CD4-positive, alpha-beta T cell treated with Interleukin-15 for 4 hours (primary cell): ENCODE measurements at regions not wholly inside any gene's neighbourhood (a gene's known extent, or its start where the extent isn't known, plus 50 kb on each side); places are given as distances from the start of the nearest gene placed in this dataset.
A peak's percentile ranks its signal among the peaks of the same experiment; 100 is the strongest.
"Not testable (repeated sequence)": the region's sequence is repeated elsewhere in the genome, so short reads cannot be mapped to it uniquely, and the experiment has no call there.

Source experiments
- DNase-seq: peaks from one replicate; pipeline ENCODE4 v3.0.0-alpha.2; 2020; ENCODE audit warnings: low spot score

DNA sequence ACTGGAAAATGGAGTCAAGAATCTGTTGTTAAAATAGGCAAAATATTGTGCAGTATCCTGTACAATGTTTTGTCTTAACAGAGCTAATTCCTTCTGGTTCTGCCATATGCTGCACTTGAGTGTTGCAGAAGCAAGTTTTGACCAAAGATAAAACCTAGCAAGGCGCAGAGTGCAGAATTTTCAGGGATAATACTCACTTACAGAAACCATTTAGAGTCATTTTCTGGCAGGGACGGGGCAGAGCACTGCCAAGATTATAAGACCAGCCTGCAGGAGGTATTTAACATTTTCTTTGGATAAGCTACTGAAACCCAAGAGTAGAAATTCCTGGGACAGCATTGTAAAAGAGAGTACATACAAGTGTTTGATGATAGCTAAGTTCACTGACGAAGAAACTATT, 159.5 kb upstream of the EDNRB start:
- no peak for DNase-seq

DNA sequence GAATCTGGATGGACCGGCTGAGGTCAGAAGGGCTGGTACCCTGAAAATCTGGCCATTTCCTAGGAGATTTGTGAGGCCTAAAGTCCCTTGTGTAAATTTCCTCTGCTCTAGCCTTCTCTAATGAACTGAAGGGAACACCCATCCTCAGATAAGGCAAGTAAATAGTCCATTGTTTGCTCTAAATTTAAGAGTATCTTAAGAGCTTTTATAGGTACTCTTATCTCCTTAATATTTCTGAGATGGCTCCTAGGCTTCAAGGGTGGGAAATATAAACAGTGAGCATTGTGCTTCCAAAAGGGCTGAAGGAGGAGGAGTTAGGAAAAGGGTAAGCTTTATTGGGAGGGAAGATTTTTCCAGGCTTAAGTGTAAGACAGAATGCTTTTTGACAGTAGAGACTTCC, 148.7 kb upstream of the EDNRB start:
- no peak for DNase-seq

DNA sequence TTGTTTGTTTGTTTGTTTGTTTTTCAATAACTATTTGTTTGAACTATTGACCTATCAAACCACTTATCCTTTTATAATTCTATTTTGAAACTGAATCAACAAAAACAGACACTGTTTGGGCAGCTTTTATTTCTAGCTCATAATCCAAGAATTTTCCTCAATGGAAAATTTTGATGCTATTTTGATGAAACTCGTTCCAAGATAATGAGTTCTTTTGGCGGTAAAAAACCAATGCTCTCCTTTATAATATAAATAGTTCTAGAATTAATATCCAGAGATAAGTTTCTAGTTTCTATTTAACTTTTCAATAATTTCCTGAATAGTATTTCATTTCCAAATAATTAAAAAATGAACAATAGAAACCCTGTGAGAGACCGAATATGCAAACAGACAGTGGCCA, 146.5 kb upstream of the EDNRB start:
- DNase-seq, result no peak

DNA sequence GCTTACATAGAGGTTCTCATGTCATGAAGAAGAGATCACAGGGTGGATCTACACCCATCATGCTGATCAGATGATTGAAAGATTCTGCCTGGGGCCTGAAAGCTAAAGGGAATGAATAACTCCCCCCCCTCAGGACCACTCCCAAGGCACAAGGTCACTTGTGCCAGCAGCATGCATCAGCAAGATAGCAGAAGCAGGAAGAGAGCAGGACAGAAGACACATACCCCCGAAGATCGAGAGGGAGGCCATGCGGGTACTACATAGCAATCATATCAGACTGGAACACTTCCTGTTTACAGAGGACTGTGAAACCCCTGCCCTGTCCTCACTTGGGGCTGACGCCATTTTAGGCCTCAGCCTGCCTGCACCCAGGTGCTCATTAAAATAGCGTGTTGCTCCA, 143.2 kb upstream of the EDNRB start:
- DNase-seq, result no peak

DNA sequence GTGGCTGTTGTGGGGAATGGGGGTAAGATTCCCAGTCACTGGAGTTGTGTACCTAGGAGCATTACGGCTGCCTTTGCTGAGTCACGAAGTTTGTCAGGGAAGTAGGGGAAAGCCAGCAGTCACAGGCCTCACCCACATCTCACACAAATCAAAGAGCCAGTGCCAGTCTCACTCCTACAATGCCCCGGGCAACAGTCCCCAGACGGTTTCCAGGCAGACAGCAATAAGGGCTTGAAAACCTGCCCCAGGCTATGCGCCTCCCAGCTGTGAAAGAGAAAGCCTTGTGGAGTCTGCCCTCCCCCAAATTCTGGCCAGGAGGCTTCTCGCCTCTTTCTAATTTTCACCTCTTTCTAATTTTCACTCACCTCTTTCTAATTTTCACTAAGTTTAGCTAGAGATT, 142.3 kb upstream of the EDNRB start:
- no peak for DNase-seq

DNA sequence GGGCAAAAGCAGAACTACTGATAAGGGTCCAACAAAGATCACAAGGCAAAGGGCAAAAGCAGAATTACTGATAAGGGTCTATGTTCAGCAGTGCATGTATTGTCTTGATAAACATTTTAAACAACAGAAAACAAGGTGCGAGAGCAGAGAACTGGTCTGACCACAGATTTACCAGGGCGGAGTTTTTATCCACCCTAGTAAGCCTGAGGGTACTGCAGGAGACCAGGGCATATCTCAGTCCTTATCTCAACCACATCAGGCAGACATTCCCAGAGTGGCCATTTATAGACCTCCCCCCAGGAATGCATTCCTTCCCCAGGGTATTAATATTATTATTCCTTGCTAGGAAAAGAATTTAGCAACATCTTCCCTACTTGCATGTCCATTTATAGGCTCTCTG, 138.2 kb upstream of the EDNRB start:
- DNase-seq, result not testable (repeated sequence)

DNA sequence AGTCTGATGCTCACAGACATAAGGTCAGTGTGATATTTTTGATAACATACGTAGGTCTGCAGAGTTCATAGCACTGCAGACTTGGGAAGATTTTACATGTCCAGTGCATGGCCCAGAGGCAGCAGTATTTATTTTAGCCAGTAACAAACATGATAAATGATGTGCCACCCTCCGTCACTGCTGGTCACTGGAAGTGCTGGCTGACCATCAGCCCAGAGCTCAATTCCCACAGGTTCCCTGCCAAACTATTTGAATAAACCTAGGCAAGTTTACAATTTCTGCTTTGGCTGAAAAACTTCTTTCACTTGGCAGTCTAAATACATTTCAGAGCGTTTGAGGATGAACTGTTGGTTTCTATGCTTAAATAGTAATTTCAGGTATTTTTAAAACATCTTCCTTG, 135.5 kb upstream of the EDNRB start:
- no peak for DNase-seq

DNA sequence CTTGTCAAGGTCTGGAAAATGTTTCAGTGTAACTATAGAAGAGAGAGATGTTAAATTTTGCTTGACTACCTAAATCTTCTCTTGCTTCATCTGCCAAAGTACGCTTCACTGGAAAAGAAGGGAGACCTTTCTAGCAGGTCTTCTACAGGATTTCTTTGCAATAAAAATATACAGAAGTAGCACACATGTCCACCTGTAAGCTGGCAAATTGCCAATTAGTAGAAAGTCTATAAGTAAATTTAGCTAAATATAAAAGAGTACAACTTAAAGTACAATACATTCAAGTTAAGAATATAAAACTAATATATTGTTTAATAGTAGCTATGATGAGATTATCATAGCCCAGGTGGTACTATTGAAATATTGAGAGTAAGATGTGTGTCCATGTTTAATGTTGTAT, 128.5 kb upstream of the EDNRB start:
- DNase-seq, result no peak

DNA sequence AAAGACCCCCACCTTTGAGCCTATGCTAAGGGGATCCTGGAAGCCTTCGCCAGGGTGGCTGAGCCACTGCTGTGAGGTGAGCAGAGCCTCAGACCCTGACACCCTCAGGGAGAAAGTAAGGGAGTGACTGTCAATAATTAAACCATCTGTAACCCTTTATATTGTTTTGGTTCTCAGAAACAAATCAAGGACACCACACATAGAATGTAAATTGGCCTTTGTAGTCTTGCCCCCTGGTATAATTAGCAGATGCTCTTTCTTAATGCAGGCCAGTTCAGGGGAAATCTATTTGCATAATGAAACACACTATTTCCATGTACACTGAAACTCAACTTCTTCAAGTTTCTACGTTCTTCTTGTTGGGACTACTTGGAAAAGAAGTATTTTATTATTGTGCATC, 127.7 kb upstream of the EDNRB start:
- DNase-seq, result no peak

DNA sequence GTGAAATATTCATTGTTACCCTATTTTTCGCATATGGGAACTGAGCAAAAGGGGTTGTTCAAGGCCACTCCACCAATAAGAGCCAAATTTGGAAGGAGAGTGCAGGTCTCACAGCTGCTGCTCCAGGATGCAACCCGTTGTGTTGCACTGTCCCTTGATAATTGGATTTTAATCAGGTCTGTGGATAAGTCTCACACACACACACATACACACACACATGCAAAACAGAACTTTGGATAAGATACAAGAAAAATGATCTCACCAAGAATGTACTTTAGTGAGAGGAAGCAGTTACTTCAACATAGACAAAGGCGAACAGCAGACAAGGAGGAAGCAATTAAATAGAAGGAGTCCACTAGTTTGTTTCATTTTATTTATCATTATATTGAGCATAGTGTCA, 127.3 kb upstream of the EDNRB start:
- DNase-seq, result no peak

DNA sequence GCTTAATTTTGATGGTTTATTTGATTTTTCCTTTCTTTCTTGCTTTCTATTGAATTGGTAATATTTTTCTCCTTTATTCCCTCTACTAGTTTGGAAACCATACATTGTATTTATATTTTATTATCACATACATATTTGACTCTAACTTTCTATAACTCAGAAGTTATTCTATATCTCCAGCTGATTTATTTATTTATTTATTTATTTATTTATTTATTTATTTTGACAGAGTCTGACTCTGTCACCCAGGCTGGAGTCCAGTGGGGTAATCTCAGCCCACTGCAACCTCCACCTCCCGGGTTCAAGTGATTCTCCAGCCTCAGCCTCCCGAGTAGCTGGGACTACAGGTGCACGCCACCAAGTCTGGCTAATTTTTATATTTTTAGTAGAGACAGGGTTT, 122.7 kb upstream of the EDNRB start:
- DNase-seq, result not testable (repeated sequence)

DNA sequence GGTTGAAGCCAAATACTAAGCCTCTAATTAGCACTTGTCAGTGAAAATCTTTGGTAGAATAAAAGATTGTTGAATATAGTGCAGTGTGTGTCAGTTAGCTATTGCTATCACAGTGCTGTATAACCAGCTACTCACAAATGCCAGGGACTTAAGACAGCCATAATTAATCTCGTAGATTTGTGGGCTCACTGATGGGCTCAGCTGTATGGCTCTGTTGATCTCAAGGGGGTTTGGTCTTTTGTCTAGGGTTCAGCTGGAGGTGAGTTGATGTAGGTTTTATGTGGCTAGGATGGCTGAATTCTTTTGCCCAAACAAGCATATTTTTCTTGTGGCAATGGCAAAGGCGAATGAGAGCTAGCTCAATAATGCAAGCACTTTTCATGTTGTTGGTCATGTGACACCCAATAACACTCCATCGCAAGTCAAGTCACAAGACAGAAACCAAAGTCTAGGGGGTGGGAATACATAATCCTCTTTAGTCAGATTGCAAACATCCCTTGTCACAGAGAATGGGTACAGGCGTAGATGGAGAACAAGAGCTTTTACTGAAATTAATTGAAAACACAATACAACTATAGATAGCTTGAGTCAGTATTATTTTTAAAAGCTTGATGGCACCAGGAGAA, 121.7 kb upstream of the EDNRB start:
- no peak for DNase-seq

DNA sequence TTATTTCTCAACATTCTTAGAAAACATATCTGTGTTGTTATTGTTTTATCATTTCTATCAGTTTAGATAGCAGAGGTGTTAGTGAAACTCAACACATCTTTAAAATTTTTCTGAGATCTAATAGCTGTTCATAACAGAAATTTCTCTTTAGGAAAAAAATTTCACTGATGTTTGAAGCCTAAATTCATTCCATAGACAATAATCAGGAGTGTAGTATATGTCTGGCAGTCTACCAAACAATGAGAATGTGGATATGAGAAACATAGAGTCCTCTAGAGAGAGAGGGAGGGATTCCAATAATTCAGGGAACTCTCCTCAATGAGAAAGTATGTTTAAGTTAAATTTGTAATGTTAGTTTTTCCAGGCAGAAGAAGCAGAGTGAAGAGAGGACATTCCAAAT, 118.2 kb upstream of the EDNRB start:
- DNase-seq, result no peak

DNA sequence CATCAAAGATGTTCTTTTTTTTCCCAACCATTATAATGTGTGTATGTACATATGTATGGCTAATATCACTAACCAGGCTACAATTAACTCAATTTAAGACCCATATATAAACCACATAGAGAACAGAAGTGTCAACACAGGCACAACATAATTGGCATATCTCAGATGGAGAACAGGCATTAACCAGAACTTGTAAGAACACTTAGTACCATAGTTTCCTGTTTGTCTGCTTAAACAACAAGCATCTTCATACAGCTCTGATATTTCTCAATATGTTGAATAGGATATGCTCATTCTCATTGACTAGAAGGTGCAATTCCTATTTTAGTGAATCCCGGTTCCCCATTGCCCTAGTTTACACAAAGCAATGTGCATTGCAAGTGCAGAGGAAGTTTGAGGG, 116.9 kb upstream of the EDNRB start:
- no peak for DNase-seq

DNA sequence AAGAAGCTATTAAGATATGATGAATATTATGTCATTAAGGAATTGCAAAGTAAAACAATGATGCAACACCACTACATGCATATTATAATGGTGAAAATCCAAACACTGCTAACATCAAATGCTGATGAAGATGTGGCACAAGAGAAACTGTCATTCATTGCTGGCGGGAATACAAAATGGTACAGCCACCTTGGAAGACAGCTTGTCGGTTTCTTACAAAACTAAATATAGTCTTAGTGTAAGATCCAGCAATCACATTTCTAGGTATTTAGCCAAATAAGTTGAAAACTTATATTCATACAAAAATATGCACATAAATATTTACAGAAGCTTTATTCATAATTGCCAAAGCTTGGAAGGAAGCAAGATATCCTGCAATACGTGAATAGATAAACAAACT, 114.9 kb upstream of the EDNRB start:
- DNase-seq, result no peak

DNA sequence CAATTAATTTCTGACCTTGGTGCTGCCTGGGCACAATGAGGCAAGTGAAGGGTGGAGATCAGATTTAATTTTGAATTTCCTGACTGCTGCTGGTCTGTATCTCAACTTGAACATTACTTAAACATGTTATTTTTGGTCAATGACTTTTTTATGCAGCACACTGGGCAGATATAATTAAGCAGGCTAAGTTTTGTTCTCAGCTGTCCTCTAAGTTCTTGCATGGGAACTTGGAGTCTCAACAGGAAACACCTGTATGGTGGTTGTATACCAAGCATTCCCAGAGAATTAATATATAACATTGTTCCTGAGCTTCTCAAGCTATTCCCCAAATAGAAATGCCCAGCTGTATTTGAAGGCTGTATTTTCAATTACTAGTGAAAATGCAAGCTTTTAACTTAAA, 113.5 kb upstream of the EDNRB start:
- no peak for DNase-seq

DNA sequence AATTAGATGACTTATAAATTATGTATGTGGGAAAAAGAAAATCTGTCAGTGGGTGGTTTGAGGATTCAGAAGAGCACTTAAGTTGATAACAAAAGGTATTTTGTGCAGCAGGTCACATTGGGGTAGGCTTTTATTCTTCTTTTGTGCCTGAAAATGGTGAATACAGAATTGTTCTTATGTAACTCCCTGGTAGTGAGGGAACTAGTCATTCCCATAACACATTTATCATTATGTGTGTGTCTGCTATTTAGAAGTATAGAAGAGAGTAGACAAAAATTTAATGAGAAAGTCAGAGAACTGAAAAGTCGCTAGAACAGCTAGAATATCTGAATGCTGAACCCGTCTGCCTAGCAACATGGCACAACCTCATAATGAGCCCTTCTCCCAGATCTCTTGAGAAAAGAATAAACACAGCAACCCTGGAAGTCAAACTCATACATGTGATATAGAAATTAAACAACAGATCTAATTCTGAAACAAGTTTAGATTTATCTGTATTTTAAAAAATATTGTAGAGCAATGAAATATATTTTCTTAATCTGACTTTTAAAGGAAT, 111.8 kb upstream of the EDNRB start:
- no peak for DNase-seq

DNA sequence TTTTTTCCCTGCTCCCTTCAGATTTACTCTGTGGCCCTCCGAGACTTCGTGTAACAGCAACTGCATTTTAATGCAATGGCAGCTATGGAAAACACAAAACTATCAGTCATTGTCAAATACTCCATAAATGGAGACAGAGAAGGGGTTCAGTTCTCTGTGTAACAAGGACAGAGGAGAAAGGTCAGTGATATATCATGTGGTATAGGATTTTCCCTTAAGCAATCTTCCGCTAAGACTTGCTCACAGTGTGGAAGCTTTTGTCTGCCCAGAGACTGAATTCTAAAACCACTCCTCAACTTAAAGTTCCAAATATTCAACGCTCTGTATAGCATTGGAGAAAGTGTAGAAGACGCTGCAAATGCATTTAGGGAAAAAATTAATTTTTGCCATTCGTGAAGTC, 111.3 kb upstream of the EDNRB start:
- DNase-seq, result no peak

DNA sequence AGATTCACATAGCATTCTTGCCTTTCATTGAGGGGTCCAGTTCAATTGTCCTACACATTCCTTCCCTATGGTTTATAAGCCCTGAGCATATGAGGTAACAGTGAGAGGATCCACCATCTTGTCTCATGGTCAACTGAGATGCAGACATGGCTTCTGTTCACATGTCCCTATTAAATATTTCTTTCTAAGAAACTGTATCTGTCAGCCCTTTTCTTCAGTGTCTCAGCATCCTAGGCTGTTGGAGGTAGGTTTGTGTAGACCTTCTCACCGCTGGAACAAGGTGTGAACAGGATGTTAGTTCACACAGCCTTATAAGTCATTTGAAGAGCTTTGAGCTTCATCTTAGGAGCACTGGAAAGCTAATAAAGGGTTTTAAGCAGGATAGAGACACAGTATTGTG, 110.3 kb upstream of the EDNRB start:
- no peak for DNase-seq

DNA sequence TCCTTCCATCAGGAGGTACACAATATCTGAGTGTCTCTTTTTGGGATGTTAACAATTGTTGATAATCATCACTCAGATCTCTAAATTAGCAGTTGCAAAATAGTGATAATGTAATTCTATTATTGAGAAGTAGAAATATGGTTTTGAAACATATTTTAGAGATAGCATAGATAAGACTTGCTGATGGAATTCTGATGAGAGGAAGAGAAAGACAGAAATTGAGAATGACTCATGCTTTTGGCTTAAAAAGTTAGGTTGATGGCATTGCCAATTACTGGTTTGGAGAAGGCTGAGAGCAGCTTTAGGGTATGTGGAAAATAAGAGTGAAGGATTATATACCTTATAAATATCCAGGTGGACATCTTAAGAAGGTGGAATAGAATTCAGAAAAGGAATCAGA, 106.4 kb upstream of the EDNRB start:
- DNase-seq, result no peak

DNA sequence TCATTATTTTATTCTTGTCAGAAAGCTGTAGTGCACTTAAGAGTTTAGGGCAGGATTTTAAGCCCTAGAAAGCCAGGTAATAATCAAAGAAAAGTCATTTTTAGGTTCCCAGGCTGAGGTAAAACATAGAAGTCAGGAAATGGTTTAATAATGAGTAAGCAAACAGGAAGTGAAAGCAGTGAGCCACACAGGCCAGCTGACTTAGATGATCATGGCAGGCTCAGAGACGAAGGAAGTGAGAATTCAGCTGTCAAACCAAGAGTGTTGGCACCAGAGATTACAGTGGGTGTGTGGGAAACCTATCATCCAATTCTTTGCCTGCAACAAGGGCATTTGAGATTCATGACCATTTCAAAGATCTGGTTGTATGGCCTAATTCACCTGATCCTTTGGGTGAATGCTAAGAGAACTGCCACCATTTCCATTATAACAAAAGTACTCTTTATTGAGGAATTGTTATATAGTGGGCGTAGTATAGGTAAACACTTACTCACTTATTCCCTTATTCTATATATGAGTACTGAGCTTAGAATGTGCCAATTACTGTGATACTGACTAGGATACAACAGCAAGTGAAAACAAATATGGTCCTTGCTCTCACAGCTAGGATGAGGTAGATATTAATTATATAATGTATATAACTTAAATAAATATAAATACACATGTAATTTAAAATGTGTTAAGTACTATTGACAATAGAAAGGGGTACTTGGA, 103.7 kb upstream of the EDNRB start:
- DNase-seq, result peak; percentile 43

DNA sequence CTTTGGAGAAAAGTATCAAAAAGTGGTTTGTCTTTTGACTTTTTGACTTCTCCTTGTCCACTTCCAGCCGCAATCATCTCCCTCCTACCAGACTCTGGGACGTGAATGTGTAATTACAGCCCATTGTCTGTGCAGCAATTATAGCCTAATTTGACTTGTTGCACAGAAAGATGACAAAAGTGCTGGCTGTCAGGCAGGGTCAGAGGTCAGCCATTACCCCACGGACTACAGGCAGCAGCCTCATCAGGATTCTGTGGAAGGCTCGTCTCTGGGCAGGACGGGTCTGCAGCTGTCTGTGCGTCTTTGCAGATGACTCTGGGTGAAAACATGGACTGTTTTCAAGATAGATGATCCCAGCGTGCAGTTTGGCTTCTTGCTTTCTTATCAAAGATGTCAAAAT, 102.2 kb upstream of the EDNRB start:
- DNase-seq, result no peak

DNA sequence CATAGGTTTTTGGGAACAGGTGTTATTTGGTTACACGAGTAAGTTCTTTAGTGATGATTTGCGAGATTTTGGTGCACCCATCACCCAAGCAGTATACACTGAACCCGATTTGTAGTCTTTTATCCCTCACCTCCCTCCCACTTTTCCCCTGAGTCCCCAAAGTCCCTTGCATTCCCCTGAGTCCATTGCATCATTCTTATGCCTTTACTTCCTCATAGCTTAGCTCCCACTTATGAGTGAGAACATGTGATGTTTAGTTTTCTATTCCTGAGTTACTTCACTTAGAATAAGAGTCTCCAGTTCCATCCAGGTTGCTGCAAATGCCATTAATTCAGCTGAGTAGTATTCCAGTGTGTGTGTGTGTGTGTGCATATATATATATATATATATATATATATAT, 97.2 kb upstream of the EDNRB start:
- DNase-seq, result no peak

DNA sequence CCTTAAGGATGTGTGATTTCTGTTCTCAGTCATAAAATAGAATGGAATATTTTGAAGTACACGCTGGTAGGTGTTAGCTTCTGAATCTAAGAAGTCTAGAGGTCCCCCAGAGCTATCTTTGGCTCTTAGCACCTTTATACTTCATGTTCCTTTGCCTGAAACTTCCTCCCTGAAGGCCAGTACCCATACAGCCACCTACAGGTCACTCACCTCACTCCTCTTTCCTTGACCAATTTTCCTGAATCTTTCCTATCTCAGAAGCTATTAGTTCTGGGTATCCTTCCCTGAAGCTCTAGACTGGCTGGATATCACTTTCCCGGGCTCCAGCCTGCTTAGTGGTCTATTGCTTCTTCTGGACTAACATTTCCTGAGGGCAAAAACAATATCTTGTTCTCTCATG, 93.4 kb upstream of the EDNRB start:
- no peak for DNase-seq
